RPMI8226 (cell line): ENCODE measurements at regions not wholly inside any gene's neighbourhood (a gene's known extent, or its start where the extent isn't known, plus 50 kb on each side); places are given as distances from the start of the nearest gene placed in this dataset.

Experiments
- DNase-seq: peaks from one replicate; pipeline ENCODE4 v3.0.0-alpha.2; 2015

DNA sequence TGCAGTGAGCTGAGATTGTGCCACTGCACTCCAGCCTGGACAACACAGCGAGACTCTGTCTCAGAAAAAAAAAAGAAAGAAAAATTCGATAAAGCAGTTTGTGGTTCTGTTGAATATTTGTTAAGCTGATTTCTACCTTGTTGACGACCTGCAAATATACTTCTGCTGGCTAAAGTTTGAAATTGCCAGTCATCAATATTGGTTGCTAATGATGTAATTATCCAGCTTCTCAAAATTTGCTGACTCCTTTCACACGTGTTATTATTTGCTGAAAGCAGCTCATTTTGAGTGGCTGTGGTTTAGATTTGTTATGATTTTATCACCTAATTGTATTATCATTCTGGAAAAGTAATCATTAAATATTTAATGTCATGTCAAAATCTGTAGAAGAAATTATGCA lies 774.3 kb downstream of the QKI start:
- no peak for DNase-seq

DNA sequence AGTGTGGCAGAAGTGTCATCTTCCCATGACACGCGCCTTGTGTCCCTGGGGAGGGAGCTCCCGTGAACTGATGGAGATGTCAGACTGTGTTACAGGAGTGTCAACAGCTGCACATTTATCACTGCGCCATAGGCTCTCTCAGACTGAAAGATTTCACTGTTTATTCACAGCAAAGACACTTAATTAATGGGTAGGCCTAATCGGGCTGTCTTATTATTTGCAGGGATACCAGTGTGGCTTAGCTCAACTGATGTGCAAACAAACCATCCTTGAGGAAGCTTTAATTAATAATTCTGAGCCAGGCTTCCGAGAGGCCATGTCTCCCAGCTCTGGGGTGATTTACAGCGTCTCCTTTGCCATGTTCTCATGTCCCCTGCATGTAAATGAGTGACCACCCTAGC lies 771.0 kb downstream of the QKI start:
- DNase-seq = no peak

DNA sequence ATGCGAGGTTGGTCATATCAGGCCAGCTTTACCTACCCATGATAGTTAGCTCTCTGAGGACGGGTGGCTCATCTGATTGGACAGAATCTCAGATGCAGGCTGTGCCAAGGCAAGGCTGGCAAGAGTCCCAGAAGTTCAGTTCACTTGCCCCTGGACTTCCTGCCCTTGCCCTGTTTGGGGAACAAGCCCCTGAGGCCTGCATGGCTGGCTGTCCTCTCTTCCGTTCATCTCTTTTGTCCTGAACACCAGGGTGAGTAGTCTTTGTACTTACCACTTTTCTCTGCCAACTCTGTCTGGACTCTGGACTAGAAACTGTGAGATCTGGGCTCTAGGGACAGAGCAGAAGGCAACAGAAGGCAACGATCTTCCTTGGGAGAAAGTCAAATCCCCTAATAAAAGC lies 769.9 kb downstream of the QKI start:
- peak; percentile 54 for DNase-seq

- DNase-seq = no peak
Measured at GRCh38 chr6:164183556-164184123, 769.1 kb downstream of the QKI start.

GRCh38 chr6:164178679-164179332 lies 764.3 kb downstream of the QKI start:
- DNase-seq = no peak

DNA sequence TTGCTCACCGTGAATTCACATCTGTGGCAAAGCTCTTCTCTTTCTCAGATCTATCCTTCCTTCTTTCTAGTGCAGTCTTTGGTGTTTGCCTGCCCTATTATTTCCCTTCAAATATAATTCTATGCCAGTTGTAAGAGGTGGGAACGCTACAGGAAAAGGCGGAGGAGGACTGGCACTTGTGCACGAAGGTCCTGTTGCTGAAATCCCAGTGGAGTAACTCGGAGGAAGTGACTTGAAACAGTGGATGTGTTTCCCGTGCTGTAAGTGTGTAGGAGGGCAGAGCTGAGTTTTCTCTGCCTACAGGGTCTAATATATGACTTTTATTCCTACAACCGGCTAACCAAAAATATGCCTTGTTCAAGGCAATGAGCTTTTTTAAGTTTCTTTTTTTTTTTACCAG lies 754.8 kb downstream of the QKI start:
- no peak for DNase-seq

DNA sequence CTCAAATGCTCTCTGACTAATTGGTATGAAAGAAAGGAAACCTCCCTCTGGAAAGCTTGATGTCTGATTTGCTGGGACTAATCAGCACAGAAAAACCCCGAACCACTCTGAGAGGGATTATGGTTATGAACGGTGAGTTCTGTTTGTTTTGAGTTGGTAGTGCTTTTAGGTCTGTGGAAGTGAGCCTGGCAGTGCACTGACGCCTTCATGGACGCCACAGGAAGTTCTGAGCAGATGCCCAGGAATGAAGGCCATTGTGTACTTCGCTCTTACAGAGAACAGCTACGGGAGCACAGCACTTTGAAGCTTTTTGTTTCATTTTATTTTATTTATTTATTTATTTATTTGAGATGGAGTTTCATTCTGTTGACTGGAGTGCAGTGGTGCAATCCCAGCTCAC lies 754.1 kb downstream of the QKI start:
- DNase-seq = no peak

DNA sequence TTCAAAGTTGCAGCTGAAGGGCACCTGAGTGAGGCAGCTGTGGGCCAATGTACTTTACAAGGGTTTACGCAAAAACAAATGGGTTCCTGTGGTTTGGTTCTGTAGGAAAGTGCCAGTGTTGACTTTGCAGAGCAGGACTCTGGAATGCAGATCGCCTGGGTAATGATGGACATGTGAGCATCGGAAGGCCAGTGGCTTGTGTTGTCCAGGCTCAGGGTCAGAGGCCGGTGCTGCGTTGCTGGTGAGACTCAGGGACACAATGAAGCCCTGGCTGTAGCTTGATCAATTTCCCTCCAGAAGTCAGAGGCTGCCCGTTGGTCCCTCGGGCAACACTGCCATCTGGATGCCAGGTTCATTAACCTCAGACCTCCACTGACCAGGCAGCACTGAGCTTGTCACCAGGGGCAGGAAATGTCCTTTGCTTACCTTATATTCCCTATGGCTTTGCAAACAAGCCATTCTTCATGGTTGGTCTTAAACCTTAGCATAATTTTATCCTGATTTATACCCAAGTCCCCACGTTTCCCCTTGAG lies 753.4 kb downstream of the QKI start:
- DNase-seq = no peak

- DNase-seq = no peak
Measured at GRCh38 chr6:164166996-164167395, 752.5 kb downstream of the QKI start.

- no peak for DNase-seq
Measured at GRCh38 chr6:164166515-164166914, 752.0 kb downstream of the QKI start.

DNA sequence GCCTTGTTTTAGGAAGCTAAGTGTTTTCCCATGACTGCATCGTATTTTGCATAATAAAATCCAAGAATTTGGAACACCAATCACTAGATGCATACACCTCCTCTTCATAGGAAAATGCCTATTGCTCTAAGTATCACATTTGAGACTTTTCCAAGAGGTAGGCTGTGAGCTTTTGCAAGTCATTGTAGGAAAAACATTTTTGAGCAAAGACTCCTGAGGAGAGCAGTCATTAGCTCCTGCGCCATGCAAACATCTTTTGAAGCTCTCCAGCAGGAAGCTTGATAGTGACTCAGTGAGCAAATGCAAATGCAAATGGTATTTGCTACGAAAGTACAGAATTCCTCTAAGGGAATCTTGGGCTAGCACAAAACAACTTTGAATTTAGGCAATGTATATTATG lies 750.4 kb downstream of the QKI start:
- no peak for DNase-seq

- no peak for DNase-seq
Measured at GRCh38 chr6:164163239-164163638, 748.7 kb downstream of the QKI start.

GRCh38 chr6:164159061-164159460 lies 744.5 kb downstream of the QKI start:
- no peak for DNase-seq

- no peak for DNase-seq
Measured at GRCh38 chr6:164154588-164154987, 740.1 kb downstream of the QKI start.

- DNase-seq = no peak
Measured at GRCh38 chr6:164152611-164153010, 738.1 kb downstream of the QKI start.

DNA sequence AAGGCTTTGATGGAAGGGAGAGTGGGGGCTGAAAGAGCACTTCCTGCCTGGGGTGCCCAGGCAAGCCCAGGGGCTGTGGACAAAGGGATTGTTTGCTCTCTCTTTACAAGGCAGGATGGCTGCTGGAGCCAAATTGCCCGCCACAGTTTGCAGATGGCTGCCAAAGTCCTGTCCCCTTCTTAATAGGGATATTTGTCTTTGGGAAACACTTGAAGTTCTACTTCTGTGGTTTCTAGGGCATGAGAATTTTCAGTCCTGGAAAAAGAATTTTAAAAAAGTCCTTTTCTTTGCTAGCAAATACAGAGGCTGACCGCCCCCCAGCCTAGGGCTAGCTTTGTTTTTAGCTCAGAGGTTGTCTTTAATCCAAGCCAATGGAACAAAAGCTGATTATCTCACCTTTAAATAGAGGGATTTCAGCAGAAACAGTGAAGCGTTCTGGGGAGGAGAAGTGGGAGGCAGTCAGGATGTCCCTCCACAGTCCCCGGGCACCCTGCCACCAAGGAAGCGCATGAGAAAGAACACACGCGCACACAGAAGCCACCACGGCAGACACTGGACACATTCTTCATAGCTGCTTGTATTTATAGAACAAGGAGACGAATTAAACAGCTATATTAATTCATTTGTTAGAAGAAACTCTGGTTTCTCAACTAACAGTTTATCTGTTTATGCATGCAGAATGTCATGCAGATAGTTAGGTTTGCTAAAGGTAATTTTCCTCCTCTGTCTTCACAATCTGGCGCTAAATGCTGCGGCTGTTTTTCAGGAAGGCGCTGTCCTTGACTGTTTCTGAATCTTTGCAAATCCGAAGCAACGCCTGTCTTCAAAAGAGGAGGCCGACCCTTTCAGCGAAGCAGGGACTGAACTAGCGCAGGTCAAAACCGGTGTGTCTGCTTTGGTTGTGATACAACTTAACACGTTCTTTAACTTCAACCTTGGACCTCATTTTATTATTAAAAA lies 736.9 kb downstream of the QKI start:
- peak; percentile 8 for DNase-seq

DNA sequence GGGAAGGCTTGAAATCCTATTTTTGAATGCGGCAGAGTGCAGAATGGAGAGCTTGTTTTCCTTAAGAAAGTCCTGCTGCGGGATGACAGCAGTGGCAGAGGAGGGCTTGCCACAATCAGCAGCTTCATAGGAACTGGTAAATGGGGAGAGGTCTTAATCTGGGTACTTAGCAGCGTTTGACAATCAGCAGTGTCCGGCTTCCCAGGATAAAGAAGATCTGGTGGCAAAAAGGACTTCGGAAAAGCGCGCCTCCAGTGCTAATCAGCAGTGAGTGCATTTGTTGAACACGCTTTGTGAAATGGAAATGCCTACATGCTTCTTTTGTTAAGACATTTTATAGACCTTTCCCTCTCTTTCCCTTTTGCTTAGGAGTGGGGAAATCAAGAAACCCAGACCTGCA lies 735.7 kb downstream of the QKI start:
- no peak for DNase-seq

- no peak for DNase-seq
Measured at GRCh38 chr6:164148788-164149187, 734.3 kb downstream of the QKI start.

GRCh38 chr6:164144316-164144715 lies 729.8 kb downstream of the QKI start:
- DNase-seq = no peak

GRCh38 chr6:164142322-164142721 lies 727.8 kb downstream of the QKI start:
- DNase-seq = no peak

DNA sequence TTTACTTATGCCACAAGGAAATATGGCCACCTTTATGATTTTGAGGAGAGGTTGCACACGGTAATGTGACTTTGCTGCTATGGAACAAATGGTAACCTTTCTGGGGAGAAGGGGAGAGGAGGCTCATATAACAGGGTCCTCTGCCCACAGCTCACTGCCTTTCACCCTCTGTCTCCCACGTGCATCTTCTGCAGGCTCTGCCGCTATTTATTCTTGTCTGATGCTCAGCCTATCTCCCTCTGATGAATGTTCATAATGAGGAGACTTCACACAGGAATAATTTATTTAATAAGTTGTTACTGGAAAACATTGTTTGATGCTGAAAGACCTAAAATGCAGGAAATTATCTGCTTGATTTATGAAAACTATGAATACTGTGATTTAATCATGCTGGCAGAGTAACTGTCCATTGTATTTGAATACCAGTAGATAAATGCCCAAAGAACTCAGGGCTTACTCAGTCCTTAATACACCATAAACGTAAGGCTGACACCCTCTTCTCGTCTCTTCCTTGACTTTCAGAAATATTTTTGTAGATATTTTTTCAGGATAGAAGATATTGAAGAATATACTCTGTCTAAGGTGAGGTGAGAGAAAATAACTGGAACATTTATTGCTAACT lies 721.1 kb downstream of the QKI start:
- no peak for DNase-seq

GRCh38 chr6:164133095-164133494 lies 718.6 kb downstream of the QKI start:
- DNase-seq = no peak

GRCh38 chr6:164130585-164130984 lies 716.1 kb downstream of the QKI start:
- no peak for DNase-seq
